ENCODE measurements at regions not wholly inside any gene's neighbourhood (a gene's known extent, or its start where the extent isn't known, plus 50 kb on each side); places are given as distances from the start of the nearest gene placed in this dataset.

DNA sequence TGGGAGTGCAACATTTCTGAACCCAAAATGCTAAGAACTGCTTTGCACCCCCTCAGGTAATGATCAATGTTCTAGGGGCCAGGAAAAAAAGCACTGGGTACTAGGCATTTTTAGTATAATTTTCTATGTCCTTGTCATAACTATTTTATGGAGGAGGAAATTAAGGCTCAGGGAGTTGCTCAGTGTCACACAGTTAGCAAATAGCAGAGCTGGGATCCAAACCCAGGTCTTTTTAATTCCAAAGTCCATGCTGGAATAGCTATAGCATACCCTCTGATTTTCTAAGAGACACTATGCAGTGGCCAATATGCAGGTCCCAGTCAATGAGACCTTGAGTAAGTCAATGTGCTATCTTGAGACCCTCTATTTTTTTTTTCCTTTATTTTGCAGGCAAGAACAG lies 394.5 kb upstream of the USP24 start (continued):
- no peak for TF ChIP-seq IKZF2 (IDR thresholded peaks at IDR 0.05)
- TF ChIP-seq ZNF274 (IDR thresholded peaks at IDR 0.05; ENCODE audit: insufficient read depth, insufficient read length), result no peak
- no peak for TF ChIP-seq YY1 (IDR thresholded peaks at IDR 0.05; ENCODE audit: low read depth, low read length)
- TF ChIP-seq KLF5 (IDR thresholded peaks at IDR 0.05; ENCODE audit: partially characterized antibody), result no peak
- no peak for TF ChIP-seq CTCF (IDR thresholded peaks at IDR 0.05 in 2 of 3, conservative IDR thresholded peaks at IDR 0.05 in 1 of 3; ENCODE audit: control insufficient read depth in 2 of 3, extremely low read depth in 1 of 3, insufficient read depth in 1 of 3, low read depth in 3 of 3, low read length in 3 of 3)
- TF ChIP-seq NFYA (IDR thresholded peaks at IDR 0.05; ENCODE audit: borderline replicate concordance, low read depth, low read length), result no peak
- no peak for TF ChIP-seq FOXM1 (IDR thresholded peaks at IDR 0.05; ENCODE audit: low read depth, low read length)
- TF ChIP-seq SREBF1 (IDR thresholded peaks at IDR 0.05; ENCODE audit: low read length), result no peak

- intact Hi-C loops (cut with micrococcal nuclease; ENCODE audit: unreplicated experiment), result no loop called here
- RAD21 ChIA-PET (ENCODE audit: unreplicated experiment), result no interaction called here
These were observed 390.0 kb upstream of the USP24 start for GRCh38 chr1:55605155-55605554.

More at GRCh38 chr1:55605155-55605554, 390.0 kb upstream of the USP24 start:
- no peak overlapping the region for H3K27ac ChIP-seq (ENCODE audit: control insufficient read depth, insufficient read depth)
- POLR2A ChIA-PET, result no interaction called here
- H3K36me3 ChIP-seq (ENCODE audit: control insufficient read depth in 2 of 2, insufficient read depth in 2 of 2, low read length in 1 of 2), result no peaks in the 10 kb centered on the region
- H3K9me3 ChIP-seq (replicated peaks; ENCODE audit: control insufficient read depth, insufficient read depth, low read length), result no peaks in the 10 kb centered on the region; the same call in 2 of the 3 replicates
- H3K4me3 ChIP-seq, result no peak overlapping the region
- in situ Hi-C loops (cut with MboI), result no loop called here
- 19% methylated on average over 3 of the region's 3 CpGs for WGBS (ENCODE audit: insufficient coverage, insufficient replicate concordance, low lambda C conversion rate, missing lambda C conversion rate)
- BruUV-seq (replicated peaks), result no TSS peak
- no peak for FAIRE-seq
- SMC1A ChIA-PET (ENCODE audit: uncharacterized antibody, unreplicated experiment), result no interaction called here
- H4K20me1 ChIP-seq (ENCODE audit: control insufficient read depth, insufficient read depth), result no peaks in the 10 kb centered on the region
- ATAC-seq, result no peak
- H2AFZ ChIP-seq (ENCODE audit: control insufficient read depth, low read depth, low read length), result no peak overlapping the region
- H3K9ac ChIP-seq (ENCODE audit: control insufficient read depth, insufficient read depth, low read length), result no peak overlapping the region
- H3K79me2 ChIP-seq (ENCODE audit: control insufficient read depth, insufficient read depth, low read length), result no peaks in the 10 kb centered on the region
- no peaks in the 10 kb centered on the region for H3K4me1 ChIP-seq (ENCODE audit: control insufficient read depth, insufficient read depth, low read length)
- no peak overlapping the region for H3K4me2 ChIP-seq (ENCODE audit: control insufficient read depth, insufficient read depth)
- CTCF ChIA-PET, result interaction anchor here (1.1 kb wide), 1 partner anchor 10 kb away, joined by 3 read pairs; no protein-coding TSS in a partner anchor
- H3K27me3 ChIP-seq (replicated peaks in 1 of 2; ENCODE audit: control insufficient read depth in 2 of 2, insufficient read depth in 2 of 2, low read length in 1 of 2), result no peaks in the 10 kb centered on the region
- no peak for DNase-seq (ENCODE audit: low read depth, low spot score)
- TF ChIP-seq BCLAF1 (IDR thresholded peaks at IDR 0.05), result no peak
